Osteoblast (primary cell): ENCODE measurements at regions not wholly inside any gene's neighbourhood (a gene's known extent, or its start where the extent isn't known, plus 50 kb on each side); places are given as distances from the start of the nearest gene placed in this dataset.

Source experiments
- DNase-seq: peaks from one replicate; pipeline ENCODE4 v3.0.0; 2011; ENCODE audit warnings: low spot score, mixed read lengths; ENCODE audit not compliant: insufficient read length; ENCODE audit errors: missing footprints
- H2AFZ ChIP-seq: 2 replicates; pipeline ENCODE4 v1.6.0; 2011; ENCODE audit warnings: mild to moderate bottlenecking, low read length
- H3K27ac ChIP-seq: 2 replicates; pipeline ENCODE4 v1.5.1; 2011; ENCODE audit warnings: mild to moderate bottlenecking, low read depth, low read length, moderate library complexity
- H3K27me3 ChIP-seq: 2 replicates; pipeline ENCODE4 v1.6.0; 2012; ENCODE audit warnings: mild to moderate bottlenecking, control low read depth, inconsistent platforms, low read length, moderate library complexity; ENCODE audit not compliant: insufficient read depth
- H3K36me3 ChIP-seq: 2 replicates; pipeline ENCODE4 v1.5.1; 2011; ENCODE audit warnings: mild to moderate bottlenecking, low read length, control low read depth, moderate library complexity; ENCODE audit not compliant: insufficient read depth
- H3K4me1 ChIP-seq: 2 replicates; pipeline ENCODE4 v1.5.1; 2011; ENCODE audit warnings: mild to moderate bottlenecking, low read length, control low read depth, moderate library complexity; ENCODE audit not compliant: insufficient read depth
- H3K4me2 ChIP-seq: 2 replicates; pipeline ENCODE4 v1.6.0; 2011; ENCODE audit warnings: mild to moderate bottlenecking, low read length; ENCODE audit not compliant: insufficient read depth
- H3K4me3 ChIP-seq: fragments of 200-600 bp; sonication (generic); 3 replicates; pipeline ENCODE4 v1.5.1; 2012; ENCODE audit warnings: mild to moderate bottlenecking, low read length, inconsistent platforms; ENCODE audit not compliant: insufficient read depth
- H3K79me2 ChIP-seq: 2 replicates; pipeline ENCODE4 v1.6.0; 2012; ENCODE audit warnings: mild to moderate bottlenecking, low read length, control low read depth, inconsistent platforms; ENCODE audit not compliant: insufficient read depth
- H3K9me3 ChIP-seq: 2 replicates; pipeline ENCODE4 v1.5.1; 2011; ENCODE audit warnings: low read depth, low read length, control low read depth
- H4K20me1 ChIP-seq: 2 replicates; pipeline ENCODE4 v1.6.0; 2012; ENCODE audit warnings: mild to moderate bottlenecking, low read length, control low read depth; ENCODE audit not compliant: insufficient read depth
- TF ChIP-seq, protein P1 (sequence below): IDR thresholded peaks from 2 replicates; pipeline ENCODE4 v1.5.1; 2011; ENCODE audit warnings: mild to moderate bottlenecking, low read depth, low read length, moderate library complexity; ENCODE audit errors: extremely low read depth

DNA sequence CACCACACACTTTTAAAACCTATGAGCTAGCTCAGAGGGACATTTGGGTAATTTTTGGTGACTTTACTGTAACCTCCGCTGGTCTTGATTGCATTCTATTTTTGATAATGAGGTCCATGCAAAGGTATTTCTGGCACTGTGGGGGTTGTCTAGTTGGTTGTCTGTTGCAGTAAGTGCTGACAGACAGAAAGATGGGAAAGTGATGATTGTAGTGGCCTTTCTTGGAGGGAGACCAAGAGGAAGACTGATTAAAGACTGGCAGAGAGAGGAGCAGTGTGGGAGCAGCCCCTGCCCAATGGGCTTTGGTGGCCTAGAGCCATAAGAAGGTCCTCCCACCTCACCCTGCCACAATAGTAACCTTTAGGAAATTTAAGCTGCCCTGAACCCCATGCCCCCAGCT, 173.4 kb upstream of the CTBP2 start:
- Histone ChIP-seq H3K9me3 (no peaks in the 10 kb centered on the region), H3K27me3 (no peaks in the 10 kb centered on the region), H3K4me2 (no peak overlapping the region), H3K36me3 (no peaks in the 10 kb centered on the region), H3K4me3 (no peak overlapping the region), H4K20me1 (no peaks in the 10 kb centered on the region), H3K79me2 (no peaks in the 10 kb centered on the region), H3K27ac (no peak overlapping the region), H3K4me1 (no peaks in the 10 kb centered on the region), H2AFZ (no peak overlapping the region)
- TF ChIP-seq, protein P1, sequence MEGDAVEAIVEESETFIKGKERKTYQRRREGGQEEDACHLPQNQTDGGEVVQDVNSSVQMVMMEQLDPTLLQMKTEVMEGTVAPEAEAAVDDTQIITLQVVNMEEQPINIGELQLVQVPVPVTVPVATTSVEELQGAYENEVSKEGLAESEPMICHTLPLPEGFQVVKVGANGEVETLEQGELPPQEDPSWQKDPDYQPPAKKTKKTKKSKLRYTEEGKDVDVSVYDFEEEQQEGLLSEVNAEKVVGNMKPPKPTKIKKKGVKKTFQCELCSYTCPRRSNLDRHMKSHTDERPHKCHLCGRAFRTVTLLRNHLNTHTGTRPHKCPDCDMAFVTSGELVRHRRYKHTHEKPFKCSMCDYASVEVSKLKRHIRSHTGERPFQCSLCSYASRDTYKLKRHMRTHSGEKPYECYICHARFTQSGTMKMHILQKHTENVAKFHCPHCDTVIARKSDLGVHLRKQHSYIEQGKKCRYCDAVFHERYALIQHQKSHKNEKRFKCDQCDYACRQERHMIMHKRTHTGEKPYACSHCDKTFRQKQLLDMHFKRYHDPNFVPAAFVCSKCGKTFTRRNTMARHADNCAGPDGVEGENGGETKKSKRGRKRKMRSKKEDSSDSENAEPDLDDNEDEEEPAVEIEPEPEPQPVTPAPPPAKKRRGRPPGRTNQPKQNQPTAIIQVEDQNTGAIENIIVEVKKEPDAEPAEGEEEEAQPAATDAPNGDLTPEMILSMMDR = no peak
- DNase-seq = no peak

DNA sequence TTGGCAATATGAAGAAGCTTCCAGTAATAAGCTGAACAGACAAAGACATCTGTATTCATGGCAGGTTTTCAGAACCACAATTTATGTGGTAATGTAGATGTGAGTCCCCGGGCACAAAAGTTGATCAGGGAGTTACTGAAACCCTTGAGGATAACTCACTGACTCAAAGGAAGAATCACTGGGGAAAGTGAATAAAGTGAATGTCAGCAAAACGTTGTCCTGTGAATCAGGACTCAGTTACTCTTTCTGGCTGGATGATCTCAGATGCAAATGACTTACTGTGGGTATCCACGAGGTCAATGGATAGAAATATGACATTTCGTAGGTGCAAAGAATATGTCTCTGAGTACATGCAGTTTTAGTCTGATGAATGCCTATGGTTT, 172.8 kb upstream of the CTBP2 start:
- H2AFZ ChIP-seq = no peak overlapping the region
- H3K4me3 ChIP-seq = no peak overlapping the region
- no peaks in the 10 kb centered on the region for H3K4me1 ChIP-seq
- H3K4me2 ChIP-seq = no peak overlapping the region
- H3K36me3 ChIP-seq = no peaks in the 10 kb centered on the region
- TF ChIP-seq, protein P1 = no peak
- H3K79me2 ChIP-seq = no peaks in the 10 kb centered on the region
- DNase-seq = no peak
- H3K9me3 ChIP-seq = no peaks in the 10 kb centered on the region
- H4K20me1 ChIP-seq = no peaks in the 10 kb centered on the region
- no peak overlapping the region for H3K27ac ChIP-seq
- H3K27me3 ChIP-seq = peaks cover 1% of the 10 kb centered on the region

DNA sequence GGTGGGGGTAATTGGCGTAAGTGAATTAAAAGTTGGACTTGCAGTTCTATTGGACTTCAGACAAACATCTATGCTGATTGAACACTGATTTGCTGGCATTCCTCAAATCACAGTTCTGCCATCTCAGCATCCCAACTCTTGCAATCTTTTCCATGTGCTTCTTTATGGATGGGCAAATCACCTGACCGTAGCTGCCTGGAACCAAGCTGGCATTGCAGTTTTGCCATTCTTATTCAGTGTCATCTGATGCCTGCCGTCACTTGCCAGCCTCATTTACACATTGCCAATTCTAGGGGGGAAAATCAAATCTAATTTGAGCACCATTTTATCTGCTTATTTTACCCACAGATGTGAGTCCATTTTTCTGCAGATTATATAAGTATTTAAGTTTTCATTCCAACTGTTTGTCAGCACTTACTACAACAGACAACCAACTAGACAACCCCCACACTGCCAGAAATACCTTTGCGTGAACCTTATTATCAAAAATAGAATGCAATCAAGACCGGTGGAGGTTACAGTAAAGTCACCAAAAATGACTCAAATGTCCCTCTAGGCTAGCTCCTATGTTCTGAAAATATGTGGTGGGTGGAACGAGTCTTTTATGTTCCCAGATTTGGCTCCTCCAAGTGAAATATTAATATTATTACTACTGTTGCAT, 172.3 kb upstream of the CTBP2 start:
- Histone ChIP-seq H2AFZ (no peak overlapping the region), H3K4me2 (no peak overlapping the region), H4K20me1 (no peaks in the 10 kb centered on the region), H3K9me3 (no peaks in the 10 kb centered on the region), H3K4me3 (no peak overlapping the region), H3K79me2 (no peaks in the 10 kb centered on the region), H3K27ac (no peak overlapping the region), H3K36me3 (no peaks in the 10 kb centered on the region), H3K27me3 (peaks cover 2% of the 10 kb centered on the region), H3K4me1 (no peaks in the 10 kb centered on the region)
- TF ChIP-seq, protein P1 = no peak
- DNase-seq = no peak

DNA sequence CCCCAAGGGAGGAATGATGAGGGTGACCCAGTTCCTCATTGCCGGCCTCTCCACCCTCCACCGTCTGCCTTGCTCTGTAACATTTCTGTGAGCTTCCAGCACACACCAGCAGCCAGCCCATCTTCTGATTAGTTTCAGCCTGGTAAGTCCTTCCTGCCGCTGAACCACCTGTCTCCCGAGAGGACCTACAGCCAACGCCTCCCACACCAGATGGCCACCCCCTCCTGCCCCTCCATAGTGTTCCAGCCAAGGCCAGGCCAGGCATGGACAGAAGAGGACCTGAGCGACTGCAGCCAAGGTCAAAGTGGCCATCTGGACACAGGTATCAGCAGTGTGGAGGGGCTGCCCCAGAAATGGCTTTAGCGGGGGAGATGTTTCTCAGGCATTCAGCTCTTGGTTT, 170.7 kb upstream of the CTBP2 start:
- Histone ChIP-seq H3K27me3 (peaks cover 2% of the 10 kb centered on the region), H3K4me3 (no peak overlapping the region), H3K79me2 (no peaks in the 10 kb centered on the region), H3K9me3 (no peaks in the 10 kb centered on the region), H2AFZ (no peak overlapping the region), H3K36me3 (no peaks in the 10 kb centered on the region), H3K4me1 (no peaks in the 10 kb centered on the region), H3K4me2 (no peak overlapping the region), H3K27ac (no peak overlapping the region), H4K20me1 (no peaks in the 10 kb centered on the region)
- no peak for DNase-seq
- TF ChIP-seq, protein P1 = no peak
